Psoas muscle (tissue), 7 donors: ENCODE measurements at regions not wholly inside any gene's neighbourhood (a gene's known extent, or its start where the extent isn't known, plus 50 kb on each side); places are given as distances from the start of the nearest gene placed in this dataset.

ENCODE experiments used
- ATAC-seq, 4 donors: fragments of 200-7000 bp; cut with Tn5 transposase; one replicate each; pipeline ENCODE4 v1.9.1; 2020; ENCODE audit warnings: moderate library complexity in 3 of 4, mild to moderate bottlenecking in 2 of 4
- DNase-seq, 2 donors: peaks; one replicate each; pipeline ENCODE4 v3.0.0-alpha.2; 2020
- H3K27ac ChIP-seq: fragments of 200-600 bp; one replicate; pipeline ENCODE4 v1.8.0; 2022
- H3K27me3 ChIP-seq, 3 donors: fragments of 200-600 bp in 1 of 3; one replicate each; pipeline versions ENCODE4 v1.6.1 to v1.8.0; 2013 to 2022; ENCODE audit warnings: low read length in 2 of 3, mild to moderate bottlenecking in 2 of 3, moderate library complexity in 1 of 3; ENCODE audit not compliant: insufficient read depth in 3 of 3
- H3K36me3 ChIP-seq, 2 donors: fragments of 200-600 bp in 1 of 2; one replicate each; pipeline versions ENCODE4 v1.6.1 to v1.8.0; 2013 to 2022; ENCODE audit warnings: low read depth in 1 of 2, mild to moderate bottlenecking in 1 of 2, moderate library complexity in 1 of 2; ENCODE audit not compliant: insufficient read depth in 1 of 2
- H3K4me1 ChIP-seq: fragments of 200-600 bp; one replicate; pipeline ENCODE4 v1.8.0; 2022
- H3K4me3 ChIP-seq: fragments of 200-600 bp; one replicate; pipeline ENCODE4 v1.8.0; 2022; ENCODE audit warnings: mild to moderate bottlenecking
- H3K9me3 ChIP-seq: fragments of 200-600 bp; one replicate; pipeline ENCODE4 v1.8.0; 2022
- WGBS, 3 donors: extraction: QIAGEN DNeasy Blood & Tissue Kit; methylation state at CpG; one replicate each; pipeline versions ENCODE4 v1.1.6 to v1.1.7; 2013; 5-methylcytosine and 5-hydroxymethylcytosine counted together
- intact Hi-C, 2 donors: fragments of 100-400 bp; cut with DNase I; formaldehyde crosslinking; loops; one replicate each; pipeline versions ENCODE4 v1.11.0 to v1.14.2; 2022
- TF ChIP-seq, protein P1 (sequence below): fragments of 200-600 bp; IDR thresholded peaks from one replicate; pipeline ENCODE4 v1.8.0; 2022; ENCODE audit warnings: antibody characterized with exemption
- donor health status: healthy with polysubstance abuse.
- donor health status: DM: no; HTN: no; CAD: no; lungs with moderate emphysema.
- donor health status: Bipolar disorder and iron deficiency.
- donor health status: healthy.
- donor health status: DM: yes; HTN: yes; CAD: no.
- donor health status: DM: no; HTN: no; CAD: no.
- donor health status: DM: yes; HTN: yes; CAD: no.

GRCh38 chr1:181992072-181992471 is 69.4 kb downstream of the ZNF648 start:
- WGBS, 3 donors = 66 to 74% (median 66%) methylated on average over 1 of the region's 1 CpG
- ATAC-seq = no peak

DNA sequence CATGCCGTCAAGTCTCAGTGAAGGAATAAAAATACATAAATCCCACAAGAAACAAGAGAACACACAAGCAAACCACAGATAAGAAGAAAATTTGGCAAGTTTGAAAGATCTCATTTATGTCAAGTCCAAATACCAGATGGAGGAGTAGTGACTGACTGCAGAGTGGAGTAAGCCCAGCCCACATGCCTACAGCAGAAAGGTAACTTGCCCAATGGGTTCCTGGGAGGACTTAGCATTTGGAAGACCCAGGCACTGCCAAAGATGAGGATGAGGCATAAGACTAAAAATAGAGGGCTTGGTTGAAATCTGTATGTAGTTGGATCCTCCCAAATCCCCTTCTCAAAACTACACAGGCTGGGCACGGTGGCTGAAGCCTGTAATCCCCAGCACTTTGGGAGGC is 70.8 kb downstream of the ZNF648 start:
- H3K27me3 ChIP-seq = peaks cover 0 to 5% (median 0%) of the 10 kb centered on the region in 3 donors
- intact Hi-C loops = no loop called here
- DNase-seq = no peak
- no peak overlapping the region for H3K4me3 ChIP-seq
- no peak overlapping the region for H3K27ac ChIP-seq
- WGBS, 3 donors = 73 to 75% (median 74%) methylated on average over 2 of the region's 2 CpGs
- no peak for ATAC-seq
- H3K36me3 ChIP-seq = no peaks in the 10 kb centered on the region
- TF ChIP-seq, protein P1, sequence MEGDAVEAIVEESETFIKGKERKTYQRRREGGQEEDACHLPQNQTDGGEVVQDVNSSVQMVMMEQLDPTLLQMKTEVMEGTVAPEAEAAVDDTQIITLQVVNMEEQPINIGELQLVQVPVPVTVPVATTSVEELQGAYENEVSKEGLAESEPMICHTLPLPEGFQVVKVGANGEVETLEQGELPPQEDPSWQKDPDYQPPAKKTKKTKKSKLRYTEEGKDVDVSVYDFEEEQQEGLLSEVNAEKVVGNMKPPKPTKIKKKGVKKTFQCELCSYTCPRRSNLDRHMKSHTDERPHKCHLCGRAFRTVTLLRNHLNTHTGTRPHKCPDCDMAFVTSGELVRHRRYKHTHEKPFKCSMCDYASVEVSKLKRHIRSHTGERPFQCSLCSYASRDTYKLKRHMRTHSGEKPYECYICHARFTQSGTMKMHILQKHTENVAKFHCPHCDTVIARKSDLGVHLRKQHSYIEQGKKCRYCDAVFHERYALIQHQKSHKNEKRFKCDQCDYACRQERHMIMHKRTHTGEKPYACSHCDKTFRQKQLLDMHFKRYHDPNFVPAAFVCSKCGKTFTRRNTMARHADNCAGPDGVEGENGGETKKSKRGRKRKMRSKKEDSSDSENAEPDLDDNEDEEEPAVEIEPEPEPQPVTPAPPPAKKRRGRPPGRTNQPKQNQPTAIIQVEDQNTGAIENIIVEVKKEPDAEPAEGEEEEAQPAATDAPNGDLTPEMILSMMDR = no peak
- no peaks in the 10 kb centered on the region for H3K4me1 ChIP-seq
- H3K9me3 ChIP-seq = no peaks in the 10 kb centered on the region

More at GRCh38 chr1:181992072-181992471, 69.4 kb downstream of the ZNF648 start:
- H3K4me1 ChIP-seq = no peaks in the 10 kb centered on the region
- intact Hi-C loops = no loop called here
- DNase-seq = no peak
- H3K27ac ChIP-seq = no peak overlapping the region
- no peaks in the 10 kb centered on the region for H3K36me3 ChIP-seq
- no peaks in the 10 kb centered on the region for H3K9me3 ChIP-seq
- peaks cover 0 to 5% (median 0%) of the 10 kb centered on the region in 3 donors for H3K27me3 ChIP-seq
- TF ChIP-seq, protein P1 = no peak
- H3K4me3 ChIP-seq = no peak overlapping the region

DNA sequence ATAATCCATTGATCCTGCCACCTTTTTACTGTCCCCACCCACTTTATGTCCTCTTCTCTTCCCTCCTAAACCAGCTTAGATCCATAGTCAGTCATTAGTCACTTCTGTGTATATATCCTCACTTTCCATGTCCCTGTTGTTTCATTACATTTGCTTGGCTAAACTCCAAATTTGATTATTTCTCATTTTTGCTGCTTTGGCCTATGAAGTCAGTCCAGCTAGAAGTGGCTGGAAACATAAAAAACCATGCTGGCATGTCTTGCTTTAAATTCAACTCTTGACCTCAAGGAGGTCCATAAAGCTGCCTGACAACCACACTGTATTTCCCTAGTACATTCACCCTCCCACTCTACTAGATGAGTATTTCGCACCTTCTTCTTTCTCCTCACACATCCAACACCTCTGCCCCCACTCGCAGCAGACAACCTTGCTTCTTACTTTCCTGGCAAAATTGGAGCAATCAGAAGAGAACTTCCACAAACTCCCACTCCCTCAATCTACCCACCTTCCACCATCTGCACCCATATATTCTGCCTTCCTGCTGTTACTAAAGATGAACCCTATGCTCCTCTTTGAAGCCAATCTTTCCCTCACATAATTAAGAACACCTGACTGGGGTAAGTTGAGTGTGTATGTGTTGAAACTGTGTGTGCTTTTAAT is 72.1 kb downstream of the ZNF648 start:
- peaks cover 0 to 5% (median 0%) of the 10 kb centered on the region in 3 donors for H3K27me3 ChIP-seq
- no peaks in the 10 kb centered on the region for H3K9me3 ChIP-seq
- ATAC-seq (no peak), DNase-seq (no peak)
- TF ChIP-seq, protein P1 = no peak
- no peaks in the 10 kb centered on the region for H3K4me1 ChIP-seq
- H3K27ac ChIP-seq = no peak overlapping the region
- intact Hi-C loops = no loop called here
- no peaks in the 10 kb centered on the region for H3K36me3 ChIP-seq
- WGBS, 3 donors = 94 to 100% (median 98%) methylated on average over 2 of the region's 2 CpGs
- H3K4me3 ChIP-seq = no peak overlapping the region

DNA sequence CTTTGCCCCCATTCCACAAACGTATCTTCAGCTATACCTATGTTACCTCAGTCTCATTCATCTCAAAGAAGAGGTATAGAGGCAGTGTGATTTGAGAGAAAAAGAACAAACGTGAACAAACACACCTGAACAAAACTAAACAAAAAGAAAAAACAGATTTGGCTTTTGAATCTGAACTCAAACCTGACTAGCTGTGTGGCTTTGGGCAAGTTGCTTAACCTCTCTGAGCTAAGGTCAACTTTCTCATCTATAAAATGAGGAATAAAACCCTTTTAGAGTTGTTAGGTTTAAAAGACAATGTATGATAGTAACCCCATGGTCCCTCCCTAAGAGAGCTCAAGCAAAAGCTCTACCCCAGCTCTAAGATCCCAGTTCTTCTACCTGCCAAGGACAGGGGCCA is 73.5 kb downstream of the ZNF648 start:
- Histone ChIP-seq H3K27me3 (peaks cover 0 to 5% (median 0%) of the 10 kb centered on the region in 3 donors), H3K4me1 (no peaks in the 10 kb centered on the region), H3K27ac (no peak overlapping the region), H3K4me3 (no peak overlapping the region), H3K36me3 (no peaks in the 10 kb centered on the region), H3K9me3 (no peaks in the 10 kb centered on the region)
- TF ChIP-seq, protein P1 = no peak
- WGBS, 3 donors = 85 to 89% (median 86%) methylated on average over 2 of the region's 2 CpGs
- intact Hi-C loops = no loop called here
- DNase-seq (no peak), ATAC-seq (no peak)

GRCh38 chr1:181987334-181987895 is 74.1 kb downstream of the ZNF648 start:
- Histone ChIP-seq H3K27me3 (peaks cover 0 to 5% (median 0%) of the 10 kb centered on the region in 3 donors), H3K4me1 (no peaks in the 10 kb centered on the region), H3K27ac (no peak overlapping the region), H3K4me3 (no peak overlapping the region), H3K36me3 (no peaks in the 10 kb centered on the region), H3K9me3 (no peaks in the 10 kb centered on the region)
- intact Hi-C loops = no loop called here
- 70 to 75% (median 74%) methylated on average over 6 of the region's 6 CpGs for WGBS, 3 donors
- TF ChIP-seq, protein P1 = no peak
- ATAC-seq (no peak), DNase-seq (no peak)
